RPMI8226 (cell line): ENCODE measurements at regions not wholly inside any gene's neighbourhood (a gene's known extent, or its start where the extent isn't known, plus 50 kb on each side); places are given as distances from the start of the nearest gene placed in this dataset.

ENCODE experiments used
- DNase-seq: peaks from one replicate; pipeline ENCODE4 v3.0.0-alpha.2; 2015

DNA sequence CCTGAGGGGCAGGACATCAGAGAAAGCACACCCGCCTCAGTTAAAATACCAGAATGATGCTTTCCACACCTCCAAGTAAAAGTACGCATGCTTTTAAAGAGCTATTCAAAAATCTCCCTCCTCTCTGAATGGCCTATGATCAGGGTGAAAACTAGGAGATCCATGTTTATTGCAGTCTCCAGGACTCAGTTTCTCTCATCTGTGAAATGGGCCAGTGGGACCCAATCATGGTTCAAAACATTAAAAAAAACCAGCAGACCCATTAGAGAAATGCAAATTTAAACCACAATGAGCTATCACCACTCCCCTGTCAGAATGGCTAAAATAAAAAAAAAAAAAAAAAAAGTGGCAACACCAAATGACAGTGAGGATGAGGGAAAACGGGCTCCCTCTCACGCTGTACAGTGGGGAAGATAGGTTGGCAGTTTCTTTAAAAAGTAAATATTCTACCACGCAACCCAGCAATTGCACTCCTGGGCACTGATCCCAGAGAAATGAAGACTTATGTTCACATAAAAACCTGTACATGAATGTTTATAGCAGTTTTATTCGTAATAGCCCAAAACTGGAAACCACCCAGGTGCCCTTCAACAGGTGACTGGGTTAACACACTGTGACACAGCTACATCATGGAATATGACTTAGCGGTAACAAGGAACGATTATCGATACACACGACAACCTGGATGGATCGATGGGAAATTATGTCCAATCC, 242.7 kb downstream of the MN1 start:
- DNase-seq: no peak

DNA sequence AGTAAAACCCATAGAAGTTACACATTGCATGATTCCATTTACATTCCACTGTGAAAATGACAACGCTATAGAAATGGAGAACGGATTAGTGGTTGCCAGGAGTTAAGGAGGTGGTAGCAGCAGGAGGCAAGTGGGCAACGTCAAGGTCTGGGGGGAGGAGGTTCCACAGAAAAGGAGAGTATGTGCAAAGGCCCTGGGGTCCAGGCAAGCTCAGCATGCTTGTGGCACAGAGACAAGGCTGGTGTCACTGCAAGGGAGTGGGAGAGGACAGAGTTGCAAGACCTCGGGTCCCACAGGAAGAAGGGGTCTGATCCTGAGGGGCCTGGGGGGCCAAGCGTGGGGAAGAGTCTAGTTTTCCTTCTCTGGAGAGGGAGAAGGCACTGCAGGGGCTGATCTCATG, 240.8 kb downstream of the MN1 start:
- no peak for DNase-seq

DNA sequence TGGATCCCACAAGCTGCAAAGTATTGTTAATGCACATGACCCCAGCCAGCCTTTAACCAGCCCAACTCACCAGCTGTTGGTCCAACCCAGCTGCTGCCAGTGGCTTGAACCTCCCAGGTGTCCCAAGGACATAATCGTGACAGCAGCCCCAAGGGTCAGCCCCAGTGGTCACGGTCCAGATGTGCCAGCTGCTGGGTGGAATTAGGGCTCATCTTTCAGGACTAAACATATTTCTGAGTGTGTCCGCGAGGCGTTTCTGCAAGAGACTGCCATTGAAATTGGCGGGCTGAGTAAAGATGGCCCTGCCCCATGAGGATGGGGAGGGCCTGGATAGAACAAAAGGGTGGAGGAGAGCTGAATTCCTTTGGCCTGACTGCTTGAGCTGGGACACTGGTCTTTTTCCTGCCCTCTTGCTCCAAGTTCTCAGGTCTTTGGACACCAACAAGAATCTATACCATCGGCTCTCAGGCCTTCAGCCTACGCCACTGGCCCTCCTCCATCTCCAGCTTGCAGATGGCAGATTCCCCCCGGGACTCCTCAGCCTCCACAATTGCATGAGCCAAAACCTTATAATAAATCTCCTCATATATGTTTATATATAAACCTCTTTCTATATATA, 240.2 kb downstream of the MN1 start:
- no peak for DNase-seq

DNA sequence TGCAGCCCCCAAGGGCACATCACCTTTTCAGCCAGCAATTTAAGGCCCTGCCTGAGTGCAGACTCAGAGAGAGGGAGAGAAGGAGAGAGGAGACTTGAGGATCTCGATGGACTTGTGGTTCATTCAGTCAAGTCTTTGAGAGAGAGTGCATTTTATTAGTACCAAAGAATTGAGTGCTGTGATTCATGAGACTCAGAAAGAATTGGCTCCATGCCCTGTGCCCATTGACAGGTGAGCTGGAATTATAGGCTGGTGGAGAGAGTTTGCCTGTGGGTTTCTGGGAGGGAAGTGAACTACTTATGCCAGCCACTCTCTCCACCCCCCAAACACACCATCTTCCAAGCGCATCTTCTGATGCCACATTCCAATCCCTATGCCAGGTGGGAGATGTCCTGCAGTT, 236.8 kb downstream of the MN1 start:
- DNase-seq: no peak

DNA sequence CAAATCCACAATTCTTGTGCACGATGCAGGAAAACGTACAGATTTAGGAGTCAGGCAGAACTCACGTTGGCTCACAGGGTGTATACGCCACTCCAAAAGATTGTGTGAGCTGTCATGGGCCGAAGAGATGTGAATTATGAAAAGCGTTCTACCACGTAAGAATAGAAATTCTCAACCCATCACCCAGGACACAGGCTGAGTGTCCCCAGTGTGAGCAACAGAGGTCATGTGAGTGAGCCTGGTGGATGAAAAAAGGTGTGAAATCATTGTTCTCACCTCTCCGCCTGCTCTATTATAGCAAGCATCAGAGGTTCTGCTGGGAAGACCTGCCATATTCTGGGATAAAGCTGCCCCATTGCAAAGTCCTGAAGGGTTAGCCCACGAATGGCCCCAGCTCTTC, 235.0 kb downstream of the MN1 start:
- no peak for DNase-seq

DNA sequence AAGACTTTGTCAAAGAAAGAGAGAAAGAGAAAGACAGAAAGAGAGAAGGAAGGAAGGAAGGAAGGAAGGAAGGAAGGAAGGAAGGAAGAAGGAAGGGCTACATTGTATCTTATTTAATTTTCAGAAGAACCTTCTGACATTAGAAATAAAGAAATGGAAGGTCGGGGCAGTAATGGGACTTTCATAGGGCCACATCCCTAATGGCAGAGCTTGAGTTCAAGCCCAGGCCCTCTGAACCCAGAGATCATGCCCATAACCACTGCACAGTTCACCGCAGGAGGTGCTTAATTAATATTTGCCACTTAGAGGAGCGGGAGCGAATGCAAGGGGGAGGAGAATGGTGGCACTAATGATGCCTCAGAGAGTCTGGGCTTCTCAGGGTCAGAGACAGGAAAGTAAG, 233.3 kb downstream of the MN1 start:
- no peak for DNase-seq

DNA sequence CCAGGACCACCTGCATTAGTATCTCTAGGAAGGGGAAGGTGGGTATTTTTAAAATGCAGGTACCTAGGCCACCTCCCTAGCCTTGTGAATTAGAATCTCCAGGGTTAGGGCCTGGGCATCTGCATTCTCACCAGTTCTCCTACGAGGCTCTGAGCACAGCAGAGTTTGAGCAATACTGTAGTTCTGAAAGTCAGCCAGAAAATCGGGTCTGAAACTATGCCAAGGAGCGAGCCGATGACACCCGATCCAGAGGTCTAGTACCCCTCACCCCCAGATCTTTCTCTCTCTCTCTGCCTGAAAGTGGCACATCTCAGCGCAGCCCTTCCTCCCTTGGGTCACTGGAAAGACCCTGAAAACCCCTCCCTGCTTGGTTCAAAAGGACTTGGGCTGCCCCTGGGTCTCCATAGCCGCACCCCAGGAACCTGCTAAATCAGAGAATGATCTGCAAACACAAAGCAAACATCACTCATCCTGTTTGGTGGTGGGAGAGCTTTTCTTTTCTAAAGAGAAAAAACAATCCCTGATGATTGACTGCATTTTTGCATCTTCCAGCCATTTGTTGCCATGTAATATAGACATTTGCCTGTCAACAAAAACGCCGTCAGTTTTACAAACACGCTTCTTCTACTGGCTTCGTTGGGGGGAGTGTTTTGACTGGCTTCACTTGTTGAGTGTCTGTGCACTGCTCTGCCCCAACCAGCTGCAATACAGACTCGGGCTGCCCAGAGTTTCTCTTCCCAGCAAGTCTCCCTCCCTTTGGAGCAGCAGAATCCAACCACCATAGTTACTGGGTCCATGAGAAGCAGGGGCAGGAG, 229.9 kb downstream of the MN1 start:
- DNase-seq: no peak

DNA sequence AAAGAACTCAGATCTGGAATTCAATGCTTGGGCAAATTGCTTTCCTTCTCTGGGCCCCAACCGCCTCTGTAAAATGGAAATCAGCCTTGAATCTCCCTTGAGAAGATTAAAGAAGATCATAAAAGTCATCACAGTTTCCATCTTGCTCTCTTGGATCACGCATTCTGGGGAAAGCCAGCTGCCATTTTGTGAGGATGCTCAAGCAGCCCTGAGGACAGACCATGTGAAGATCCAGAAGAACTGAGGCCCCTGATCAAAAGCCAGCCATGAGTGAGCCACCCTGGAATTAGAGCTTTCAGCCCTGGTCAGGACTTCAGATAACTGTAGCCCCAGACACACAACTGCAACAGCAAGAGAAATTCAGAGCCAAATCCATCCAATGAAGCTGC, 229.3 kb downstream of the MN1 start:
- no peak for DNase-seq

DNA sequence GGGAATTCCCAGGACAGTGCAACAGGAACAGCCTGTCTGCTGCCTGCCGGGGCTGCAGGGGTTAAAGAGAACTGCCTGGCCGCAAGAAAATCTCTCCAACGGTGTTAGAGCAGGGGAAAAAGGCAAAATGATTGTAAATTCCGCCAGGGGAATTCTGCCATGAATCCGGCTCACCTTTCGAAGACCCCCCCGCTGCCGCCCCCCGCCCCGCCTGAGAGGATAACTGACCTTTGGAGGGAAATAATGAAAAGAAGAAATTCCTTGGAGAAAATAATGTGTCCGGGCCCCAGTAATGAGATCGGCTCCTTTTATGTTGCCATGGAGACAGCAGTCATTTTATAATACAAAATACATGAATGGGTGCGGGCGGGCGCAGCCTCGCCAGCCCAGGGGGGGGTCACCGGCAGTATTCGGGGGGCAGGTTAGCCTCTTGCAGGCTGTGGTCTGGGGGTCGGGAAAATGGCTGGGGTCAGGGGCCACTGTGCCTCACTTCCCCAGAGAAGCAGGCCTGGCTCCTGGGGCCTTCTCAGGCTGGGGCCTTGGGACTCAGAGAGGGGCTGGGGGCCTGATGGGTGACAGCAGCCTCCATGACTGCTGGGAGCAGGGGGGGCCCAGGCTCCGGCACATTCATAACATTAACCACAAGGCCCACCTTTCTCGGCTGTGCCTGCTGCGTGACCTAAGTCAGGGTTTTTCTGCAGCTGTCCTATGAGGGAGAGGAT, 228.1 kb downstream of the MN1 start:
- no peak for DNase-seq

DNA sequence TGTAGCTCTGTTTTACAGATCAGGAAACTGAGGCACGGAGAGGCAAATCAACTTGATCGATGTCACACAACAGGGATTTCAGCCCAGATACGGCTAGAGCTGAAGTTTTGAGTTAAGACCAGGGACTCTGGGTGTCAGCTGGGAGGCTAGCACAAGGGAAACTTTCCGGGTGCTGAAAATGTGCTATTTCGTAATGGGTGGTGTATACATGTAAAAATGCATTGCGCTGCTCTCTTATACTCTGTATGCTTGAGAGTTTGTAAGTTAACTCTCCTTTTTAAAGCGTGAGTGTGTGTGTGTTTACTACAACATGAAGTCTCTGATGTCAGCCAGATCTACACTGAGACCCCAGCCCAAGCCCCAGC, 227.6 kb downstream of the MN1 start:
- no peak for DNase-seq

DNA sequence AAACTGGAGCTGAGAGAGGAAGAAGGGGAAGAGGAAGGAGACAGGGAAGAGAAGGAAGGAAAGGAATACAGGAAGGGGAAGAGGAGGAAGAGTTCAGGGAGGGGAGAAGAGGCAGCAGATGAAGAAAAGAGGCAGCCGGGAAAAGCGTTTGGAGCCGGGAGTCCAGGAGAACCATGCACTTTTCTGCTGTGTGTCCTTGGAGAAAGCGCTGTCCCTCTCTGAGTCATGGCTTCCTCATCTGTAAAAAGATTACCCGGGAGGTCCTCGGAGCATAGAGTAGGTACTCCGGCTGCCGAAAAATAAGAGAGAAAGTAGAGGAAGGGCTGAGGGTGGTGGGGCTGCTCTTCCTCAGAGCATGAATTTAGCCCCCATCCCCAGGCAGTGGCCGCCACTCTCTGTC, 226.9 kb downstream of the MN1 start:
- no peak for DNase-seq

DNA sequence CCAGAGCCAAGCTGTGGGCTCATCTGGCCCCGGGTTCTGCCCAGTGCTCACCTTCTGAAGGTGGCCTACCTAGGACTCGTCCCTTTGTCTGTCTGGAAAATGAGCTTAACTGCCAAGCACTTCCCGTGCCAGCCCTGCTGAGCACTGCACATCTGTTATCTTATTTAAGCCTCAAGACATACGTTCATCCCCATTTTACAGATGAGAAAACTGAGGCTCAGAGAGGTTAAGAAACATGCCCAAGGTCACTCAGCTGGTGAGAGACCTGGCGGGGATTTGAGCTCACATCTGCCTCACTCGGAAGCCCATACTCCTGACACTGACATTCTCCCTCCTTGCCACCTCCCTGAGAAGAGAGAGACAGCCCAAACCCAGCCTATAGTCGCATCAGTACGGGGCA, 226.2 kb downstream of the MN1 start:
- DNase-seq: no peak

DNA sequence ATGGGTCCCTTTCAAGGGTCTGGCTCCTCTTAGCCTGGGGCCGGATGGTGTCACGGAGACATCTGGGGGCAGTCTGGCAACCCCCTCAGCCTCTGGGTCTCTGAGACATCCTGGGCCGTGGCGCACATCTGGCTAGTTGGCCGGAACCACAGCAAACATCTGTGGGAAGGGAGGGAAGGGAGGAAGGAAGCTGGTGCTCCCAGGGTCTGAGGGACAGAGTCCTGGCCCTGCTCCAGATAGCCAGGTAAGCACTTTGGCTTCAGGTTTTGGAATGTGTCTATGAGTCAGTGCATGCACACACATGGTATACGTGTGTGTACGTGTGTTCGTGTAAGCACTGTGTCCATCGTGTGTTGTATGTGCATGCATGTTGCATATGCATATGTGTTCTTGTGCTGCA, 225.1 kb downstream of the MN1 start:
- no peak for DNase-seq

DNA sequence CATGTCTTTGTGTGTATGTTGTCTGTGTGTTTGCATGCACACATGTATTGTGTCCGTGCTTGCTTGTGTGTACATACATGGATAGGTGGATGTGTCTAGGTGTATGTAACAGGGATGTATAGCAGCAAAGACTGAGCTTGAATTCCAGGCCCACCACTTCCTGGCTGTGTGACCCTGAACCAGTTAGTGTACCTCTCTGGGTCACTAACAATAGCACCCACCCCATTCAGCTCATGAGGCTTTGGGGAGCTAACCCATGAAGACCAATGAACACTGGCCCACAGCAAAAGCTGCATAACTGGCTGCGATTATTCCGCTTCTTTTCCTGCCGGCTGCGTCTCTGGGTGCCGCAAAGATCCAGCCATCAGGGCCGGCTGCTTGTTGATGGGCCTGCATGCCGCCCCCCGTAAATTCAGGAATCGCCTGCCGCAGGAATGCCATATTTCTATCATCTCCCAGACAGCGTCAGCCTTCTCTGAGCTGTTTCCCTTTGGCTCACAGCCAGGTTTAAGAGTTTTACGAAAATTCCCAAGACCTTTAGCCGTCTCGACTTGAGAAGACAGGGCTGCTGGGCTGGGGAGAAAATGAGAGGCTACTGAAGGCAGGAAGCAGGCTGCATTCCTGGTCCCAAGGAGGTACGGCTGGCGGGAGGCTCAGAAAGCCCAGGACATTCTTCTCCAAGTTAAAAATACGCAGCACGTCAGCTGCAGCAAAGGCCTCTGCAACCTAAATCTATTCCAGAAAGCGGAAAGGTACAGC, 224.6 kb downstream of the MN1 start:
- no peak for DNase-seq

DNA sequence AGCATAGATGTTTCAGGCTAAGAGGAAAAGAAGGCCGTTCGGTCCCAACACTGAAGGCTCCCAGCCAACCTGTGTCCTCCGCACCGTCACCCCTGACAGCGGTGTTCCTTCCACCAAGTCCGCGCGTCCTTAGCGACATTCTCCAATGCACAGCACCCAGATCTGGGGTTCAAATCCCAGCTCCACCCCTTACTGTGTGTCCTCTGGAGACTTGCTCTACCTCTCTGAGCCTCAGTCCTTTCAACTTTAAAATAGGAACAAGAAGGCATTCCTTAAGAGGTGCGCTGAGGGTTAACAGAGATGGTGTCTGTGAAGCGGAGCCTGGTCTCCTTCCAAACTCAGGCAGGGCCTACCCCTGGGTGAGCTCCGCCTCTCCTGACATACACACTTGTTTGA, 224.0 kb downstream of the MN1 start:
- no peak for DNase-seq

DNA sequence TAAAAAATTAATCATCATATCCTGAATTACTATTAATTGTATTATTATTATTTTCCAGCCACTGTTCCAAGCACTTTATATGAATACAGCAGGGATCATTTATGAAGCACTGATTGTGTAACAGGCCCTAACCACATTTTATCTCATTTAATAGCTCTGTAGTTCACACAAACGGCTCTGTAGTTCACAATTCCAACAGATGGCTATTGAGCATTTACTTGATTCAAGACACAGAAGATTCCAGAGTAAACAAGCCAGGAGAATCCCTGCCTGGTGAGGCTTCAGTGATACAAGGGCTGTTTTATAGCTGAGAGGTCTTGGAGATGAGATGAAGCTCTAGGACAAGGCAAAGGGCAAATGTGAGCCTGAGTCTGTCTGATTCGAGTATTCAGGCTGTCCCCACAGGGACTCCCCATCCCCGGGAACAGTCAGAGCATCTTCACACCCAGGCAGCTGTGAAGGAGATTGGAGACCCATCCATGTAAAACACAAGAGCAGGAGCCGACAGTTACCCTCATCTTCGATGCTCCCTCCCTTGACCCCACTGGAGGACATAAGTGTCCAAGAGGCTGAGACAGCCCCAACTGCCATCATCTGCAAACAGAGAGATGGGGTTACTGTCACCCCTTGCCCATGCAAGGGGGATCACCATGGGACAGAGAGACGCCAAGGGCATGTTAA, 222.5 kb downstream of the MN1 start:
- no peak for DNase-seq

DNA sequence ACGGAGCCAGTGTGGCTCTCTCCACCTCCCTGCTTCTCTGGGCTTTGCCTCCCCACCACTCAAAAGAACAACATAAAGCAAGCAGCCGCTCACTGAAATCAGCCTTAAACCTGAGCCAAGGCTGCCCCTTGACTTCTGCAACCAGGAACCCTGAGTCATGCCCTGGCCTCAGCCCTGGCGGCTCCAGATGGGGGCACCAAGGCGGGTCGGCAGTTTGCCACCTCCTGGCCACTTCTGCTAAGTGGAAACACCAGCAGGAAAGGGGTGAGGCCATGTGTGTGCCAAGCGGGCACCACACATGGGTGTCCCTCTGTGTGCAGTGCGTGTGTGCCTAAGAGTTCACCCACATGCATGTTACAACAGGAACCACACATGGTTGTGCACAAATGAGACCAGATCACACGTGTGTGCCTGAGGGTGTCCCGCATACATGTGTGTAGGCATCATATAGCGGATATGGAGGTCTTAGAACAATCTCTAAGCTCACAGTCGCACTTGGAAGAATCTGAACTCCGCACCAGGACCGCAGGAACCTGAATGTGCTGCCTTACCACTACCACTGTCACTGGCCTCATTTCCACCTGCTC, 221.2 kb downstream of the MN1 start:
- peak; percentile 31 for DNase-seq

DNA sequence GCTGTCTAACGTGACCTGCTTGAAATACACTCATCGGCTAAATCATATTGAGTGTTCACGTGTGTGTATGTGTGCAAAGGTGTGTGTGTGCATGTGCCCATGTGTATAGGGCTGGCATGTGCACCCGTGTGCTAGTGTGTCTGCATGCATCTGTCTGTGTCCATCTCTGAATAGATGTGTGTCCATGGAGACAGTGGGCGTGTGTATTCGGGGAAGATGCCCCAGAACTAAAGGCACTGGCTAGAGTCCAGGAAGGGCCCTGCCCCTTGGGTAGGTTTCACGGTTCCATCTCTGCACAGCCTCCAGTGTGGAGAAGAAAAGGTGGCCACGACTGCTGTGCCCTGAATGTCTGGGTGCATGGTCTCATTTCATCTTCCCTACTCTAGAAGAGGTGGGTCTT, 220.3 kb downstream of the MN1 start:
- no peak for DNase-seq

DNA sequence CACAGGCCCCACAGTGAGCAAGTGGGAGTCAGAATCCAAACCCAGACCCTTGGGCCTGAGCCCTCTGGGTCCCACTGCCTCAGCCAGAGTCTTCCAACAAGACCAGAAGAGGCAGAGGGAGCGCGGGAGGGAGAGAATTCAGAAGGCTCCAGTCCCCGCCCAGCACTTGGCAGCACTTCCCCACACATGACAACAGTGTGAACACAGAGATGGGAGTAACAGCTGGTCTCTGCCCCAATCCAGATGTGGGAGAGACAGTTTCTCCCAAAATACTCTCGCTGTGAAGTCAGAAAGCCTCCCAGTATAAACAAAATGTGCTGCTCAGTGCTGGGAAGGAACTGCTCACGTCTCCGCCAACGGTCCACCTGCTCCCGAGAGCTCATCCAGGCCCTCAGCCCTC, 219.9 kb downstream of the MN1 start:
- no peak for DNase-seq

DNA sequence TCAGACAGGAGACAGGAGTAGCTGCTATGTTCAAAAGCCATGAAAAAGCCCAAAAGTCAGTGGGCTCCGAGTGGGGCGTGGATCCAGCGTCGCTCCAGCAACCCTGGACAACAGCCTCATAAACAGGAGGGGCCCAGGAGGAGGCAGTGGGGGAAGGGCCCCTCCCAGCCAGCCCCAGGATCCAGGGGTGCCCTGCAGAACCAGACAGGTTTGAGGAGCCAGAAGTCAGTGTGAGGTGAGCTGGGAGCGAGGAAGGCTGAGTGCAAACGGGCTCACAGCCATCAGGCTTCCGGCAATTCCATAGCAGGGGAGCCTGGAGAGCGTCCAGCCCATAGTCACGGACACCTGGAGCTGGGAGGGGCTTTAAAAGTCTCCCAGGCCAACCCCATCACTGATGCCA, 217.7 kb downstream of the MN1 start:
- DNase-seq: no peak

DNA sequence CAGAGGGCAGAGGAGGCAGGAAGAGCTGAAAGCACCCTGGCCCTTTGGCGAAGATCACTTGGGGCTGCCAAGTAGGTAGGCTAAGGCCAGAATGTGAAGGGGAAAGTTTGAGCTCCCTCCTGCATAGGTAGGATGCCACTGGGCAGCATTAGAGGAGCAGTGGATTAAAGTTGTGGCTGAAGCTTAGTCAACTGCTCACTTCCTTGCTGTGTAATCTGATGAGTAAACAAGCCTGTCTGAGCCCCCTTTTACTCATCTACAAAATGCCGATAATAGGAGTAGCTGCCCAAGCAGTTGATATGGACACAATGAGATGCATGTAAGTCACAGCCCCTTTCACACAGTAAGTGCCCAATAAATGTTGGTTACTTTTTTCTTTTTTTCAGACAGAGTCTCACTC, 216.4 kb downstream of the MN1 start:
- DNase-seq: no peak

DNA sequence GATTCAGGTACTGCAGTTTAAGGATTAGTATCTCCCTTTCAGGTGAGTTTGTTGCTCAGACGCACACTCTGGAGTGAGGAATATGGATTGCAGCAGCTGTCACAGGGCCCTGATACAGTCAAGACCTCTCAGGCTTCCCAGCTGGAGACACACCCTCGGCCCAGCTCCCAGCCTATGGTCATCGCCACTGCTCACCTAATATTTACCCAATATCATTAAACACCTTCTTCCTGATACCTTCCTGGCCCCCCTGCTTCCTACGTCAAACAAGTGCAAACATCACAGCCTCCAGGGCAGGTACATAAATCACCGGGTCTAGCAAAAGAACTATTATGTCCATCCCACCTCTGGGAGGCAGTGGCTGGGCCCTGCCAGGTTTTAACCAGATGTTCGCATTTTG, 213.3 kb downstream of the MN1 start:
- no peak for DNase-seq
